ACC112 (cell line): ENCODE measurements at regions not wholly inside any gene's neighbourhood (a gene's known extent, or its start where the extent isn't known, plus 50 kb on each side); places are given as distances from the start of the nearest gene placed in this dataset.

Experiments used
- H2AFZ ChIP-seq: fragments of 200-600 bp; sonication (generic); one replicate; pipeline ENCODE4 v1.6.0; 2017; ENCODE audit warnings: antibody characterized with exemption, low read length; ENCODE audit not compliant: unreplicated experiment
- H3K27ac ChIP-seq: fragments of 200-600 bp; sonication (generic); 2 replicates; pipeline ENCODE4 v1.5.1; 2014; ENCODE audit warnings: low read depth, mild to moderate bottlenecking, antibody characterized with exemption, low read length, moderate library complexity
- H3K27me3 ChIP-seq: fragments of 200-600 bp; sonication (generic); 2 replicates; pipeline ENCODE4 v1.6.1; 2014; ENCODE audit warnings: mild to moderate bottlenecking, antibody characterized with exemption, low read length, moderate library complexity, mixed read lengths; ENCODE audit not compliant: insufficient read depth
- H3K36me3 ChIP-seq: fragments of 200-600 bp; sonication (generic); 2 replicates; pipeline ENCODE4 v1.6.1; 2016; ENCODE audit warnings: mild to moderate bottlenecking, antibody characterized with exemption, low read length, moderate library complexity, mixed read lengths; ENCODE audit not compliant: insufficient read depth
- H3K4me1 ChIP-seq: fragments of 200-600 bp; sonication (generic); one replicate; pipeline ENCODE4 v1.6.1; 2016; ENCODE audit warnings: low read length, mixed read lengths; ENCODE audit not compliant: insufficient read depth, unreplicated experiment, control insufficient read depth
- H3K4me3 ChIP-seq: fragments of 200-600 bp; sonication (generic); 2 replicates; pipeline ENCODE4 v1.5.1; 2014; ENCODE audit warnings: mild to moderate bottlenecking, low read depth, low read length
- H3K79me2 ChIP-seq: fragments of 200-600 bp; sonication (generic); one replicate; pipeline ENCODE4 v1.6.0; 2016; ENCODE audit warnings: low read length; ENCODE audit not compliant: control insufficient read depth, unreplicated experiment, insufficient read depth

- H3K4me1 ChIP-seq = no peaks in the 10 kb centered on the region
- H3K27me3 ChIP-seq = no peaks in the 10 kb centered on the region
- H3K4me3 ChIP-seq = no peak overlapping the region
- no peaks in the 10 kb centered on the region for H3K36me3 ChIP-seq
- no peak overlapping the region for H2AFZ ChIP-seq
- H3K79me2 ChIP-seq = no peaks in the 10 kb centered on the region
- H3K27ac ChIP-seq = no peak overlapping the region
These were observed 131.6 kb upstream of the LRRC7 start for GRCh38 chr1:69436151-69436550.

- H3K27me3 ChIP-seq = no peaks in the 10 kb centered on the region
- H2AFZ ChIP-seq = no peak overlapping the region
- H3K4me3 ChIP-seq = no peak overlapping the region
- H3K36me3 ChIP-seq = no peaks in the 10 kb centered on the region
- H3K4me1 ChIP-seq = no peaks in the 10 kb centered on the region
- no peak overlapping the region for H3K27ac ChIP-seq
- no peaks in the 10 kb centered on the region for H3K79me2 ChIP-seq
These were observed 129.5 kb upstream of the LRRC7 start for GRCh38 chr1:69438056-69438795.

DNA sequence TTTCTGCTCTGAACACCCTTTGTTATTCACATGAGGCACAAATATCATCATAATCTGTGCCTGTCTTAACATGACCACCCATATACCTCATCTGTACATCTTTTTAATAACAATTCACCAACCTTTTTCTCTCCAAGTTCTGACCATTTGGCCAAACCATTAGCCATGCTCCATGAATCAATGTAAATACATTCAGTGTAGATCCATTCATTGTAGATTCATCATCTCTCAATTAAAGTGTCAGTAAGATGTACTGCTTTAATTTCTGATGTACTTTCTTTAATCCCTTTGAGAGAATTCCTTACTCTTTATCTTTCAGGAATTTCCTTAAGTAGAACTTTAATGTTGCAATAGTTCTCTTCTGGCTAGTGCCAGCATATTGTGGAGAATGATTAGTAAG is 126.2 kb upstream of the LRRC7 start:
- Histone ChIP-seq H3K4me3 (no peak overlapping the region), H3K27me3 (no peaks in the 10 kb centered on the region), H3K79me2 (no peaks in the 10 kb centered on the region), H3K36me3 (no peaks in the 10 kb centered on the region), H3K4me1 (no peaks in the 10 kb centered on the region), H3K27ac (no peak overlapping the region), H2AFZ (no peak overlapping the region)

DNA sequence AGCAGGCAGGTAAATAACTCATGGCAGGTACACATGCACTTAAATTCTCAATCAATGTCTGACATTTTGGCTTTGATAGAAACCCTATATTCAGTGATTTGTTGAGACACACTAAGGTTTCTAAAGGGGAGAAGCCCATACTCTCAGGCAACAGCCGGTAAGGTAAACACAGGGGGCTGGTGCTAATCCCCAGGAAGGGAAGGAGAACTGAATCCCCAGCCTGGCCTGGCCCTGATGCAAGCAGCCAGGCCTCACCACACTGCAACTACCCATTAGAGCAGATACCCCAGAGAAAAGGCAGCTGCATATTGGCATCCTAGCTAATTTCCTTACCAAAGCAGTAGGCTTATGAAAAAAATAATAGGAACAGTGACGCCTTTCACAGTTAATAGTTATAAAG is 116.5 kb upstream of the LRRC7 start:
- Histone ChIP-seq H3K27me3 (no peaks in the 10 kb centered on the region), H3K79me2 (no peaks in the 10 kb centered on the region), H3K4me1 (no peaks in the 10 kb centered on the region), H3K36me3 (no peaks in the 10 kb centered on the region), H3K4me3 (no peak overlapping the region), H2AFZ (no peak overlapping the region), H3K27ac (no peak overlapping the region)

DNA sequence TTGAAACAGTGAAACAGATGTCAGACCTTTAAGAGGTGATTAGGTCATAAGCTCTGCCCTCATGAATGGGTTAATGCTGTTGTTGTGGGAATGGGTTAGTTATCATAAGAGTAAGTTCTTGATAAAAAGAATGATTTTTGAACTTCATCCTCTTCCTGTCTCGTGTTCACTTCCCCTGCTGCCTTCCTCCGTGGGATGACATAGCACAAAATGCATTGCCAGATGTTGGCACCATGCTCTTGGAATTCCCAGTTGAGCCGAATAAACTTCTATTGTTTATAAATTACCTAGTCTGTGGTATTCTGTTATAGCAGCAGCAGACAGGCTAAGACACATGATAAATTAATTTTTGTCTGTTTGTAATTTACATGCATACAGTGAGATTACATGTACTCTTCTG is 112.0 kb upstream of the LRRC7 start:
- Histone ChIP-seq H3K36me3 (no peaks in the 10 kb centered on the region), H3K4me1 (no peaks in the 10 kb centered on the region), H3K27ac (no peak overlapping the region), H2AFZ (no peak overlapping the region), H3K79me2 (no peaks in the 10 kb centered on the region), H3K27me3 (no peaks in the 10 kb centered on the region), H3K4me3 (no peak overlapping the region)

DNA sequence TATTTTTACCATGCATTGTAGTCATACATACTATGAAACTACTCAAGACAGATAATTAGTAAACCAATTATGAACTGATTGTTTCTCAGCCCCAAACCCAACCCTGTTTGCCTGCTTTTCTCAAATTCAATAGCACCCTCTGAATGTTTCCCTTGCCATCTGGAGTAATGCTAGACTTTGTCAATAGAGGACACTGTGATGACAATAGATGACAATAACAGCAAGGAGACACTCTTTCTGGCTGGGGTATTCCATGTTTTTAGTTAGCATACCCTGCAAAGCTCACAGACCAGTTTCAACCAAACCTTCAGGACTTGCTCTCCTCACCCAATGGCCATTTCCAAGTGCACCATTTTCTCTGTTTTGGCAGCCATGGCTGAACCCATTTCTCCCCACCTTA is 108.5 kb upstream of the LRRC7 start:
- Histone ChIP-seq H3K4me3 (no peak overlapping the region), H3K36me3 (no peaks in the 10 kb centered on the region), H3K27ac (no peak overlapping the region), H3K4me1 (no peaks in the 10 kb centered on the region), H2AFZ (no peak overlapping the region), H3K27me3 (no peaks in the 10 kb centered on the region), H3K79me2 (no peaks in the 10 kb centered on the region)

DNA sequence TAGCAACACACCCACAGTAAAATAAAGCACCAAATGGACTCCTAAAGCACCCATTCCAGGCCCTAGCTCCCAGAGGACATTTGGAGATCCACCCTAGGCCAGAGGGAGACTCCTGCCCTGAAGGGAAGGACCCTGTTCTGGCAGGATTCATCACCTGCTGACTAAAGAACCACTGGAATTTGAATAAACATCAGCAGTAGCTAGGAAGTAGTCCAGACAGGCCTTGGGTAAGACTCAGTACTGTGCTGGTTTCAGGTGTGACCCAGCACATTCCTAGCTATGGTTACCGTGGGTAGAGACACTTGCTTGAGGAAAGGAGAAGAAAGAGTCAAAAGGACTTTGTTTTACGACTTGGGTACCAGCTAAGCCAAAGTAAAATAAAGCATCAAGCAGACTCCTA is 92.7 kb upstream of the LRRC7 start:
- Histone ChIP-seq H3K4me1 (no peaks in the 10 kb centered on the region), H2AFZ (no peak overlapping the region), H3K4me3 (no peak overlapping the region), H3K79me2 (no peaks in the 10 kb centered on the region), H3K36me3 (no peaks in the 10 kb centered on the region), H3K27ac (no peak overlapping the region), H3K27me3 (no peaks in the 10 kb centered on the region)

DNA sequence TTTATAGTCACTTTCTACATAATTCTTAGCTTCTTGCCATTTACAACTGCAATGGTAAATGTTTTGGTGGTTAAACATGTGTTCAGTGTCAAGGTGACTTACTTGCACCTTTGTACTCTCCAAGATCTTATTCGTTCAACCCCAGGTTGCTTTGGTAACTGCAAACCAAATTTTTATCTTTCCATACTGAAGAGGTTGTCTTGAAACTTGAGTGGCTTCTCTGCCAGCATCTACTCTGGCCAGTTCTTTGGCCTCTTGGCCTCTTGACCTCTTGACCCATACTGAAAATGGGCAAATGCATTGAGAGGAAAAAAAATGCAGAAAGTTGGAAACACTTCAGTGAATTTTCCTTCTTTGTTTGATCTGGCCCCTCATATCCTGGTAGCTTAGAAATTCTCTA is 88.0 kb upstream of the LRRC7 start:
- no peaks in the 10 kb centered on the region for H3K79me2 ChIP-seq
- H3K36me3 ChIP-seq = no peaks in the 10 kb centered on the region
- H3K27me3 ChIP-seq = no peaks in the 10 kb centered on the region
- H3K4me3 ChIP-seq = no peak overlapping the region
- no peak overlapping the region for H2AFZ ChIP-seq
- H3K4me1 ChIP-seq = no peaks in the 10 kb centered on the region
- H3K27ac ChIP-seq = no peak overlapping the region

GRCh38 chr1:69483246-69483645 is 84.5 kb upstream of the LRRC7 start:
- no peak overlapping the region for H3K27ac ChIP-seq
- no peak overlapping the region for H3K4me3 ChIP-seq
- no peak overlapping the region for H2AFZ ChIP-seq
- no peaks in the 10 kb centered on the region for H3K36me3 ChIP-seq
- H3K27me3 ChIP-seq = no peaks in the 10 kb centered on the region
- no peaks in the 10 kb centered on the region for H3K4me1 ChIP-seq
- no peaks in the 10 kb centered on the region for H3K79me2 ChIP-seq

DNA sequence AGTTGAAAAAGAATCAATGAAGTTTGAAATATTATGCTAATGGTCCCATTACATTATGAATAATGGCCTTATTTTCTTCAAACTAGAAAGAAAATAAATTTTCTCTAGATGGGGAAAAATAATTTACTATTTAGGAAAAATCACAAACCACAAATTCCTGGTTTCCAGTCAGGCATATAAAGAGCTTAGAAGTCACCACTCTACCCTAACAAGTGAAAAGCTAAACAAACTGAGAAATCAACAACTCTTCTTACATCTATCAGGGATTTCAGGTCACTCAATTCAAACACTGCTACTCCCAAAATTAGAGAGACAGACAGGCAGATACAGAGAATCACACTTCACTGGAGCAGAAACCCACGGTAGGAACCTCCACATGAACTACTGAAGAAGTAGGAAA is 82.1 kb upstream of the LRRC7 start:
- Histone ChIP-seq H3K36me3 (no peaks in the 10 kb centered on the region), H2AFZ (no peak overlapping the region), H3K4me1 (no peaks in the 10 kb centered on the region), H3K27me3 (no peaks in the 10 kb centered on the region), H3K27ac (no peak overlapping the region), H3K4me3 (no peak overlapping the region), H3K79me2 (no peaks in the 10 kb centered on the region)

GRCh38 chr1:69491416-69491815 is 76.3 kb upstream of the LRRC7 start:
- no peaks in the 10 kb centered on the region for H3K79me2 ChIP-seq
- H3K4me1 ChIP-seq = no peaks in the 10 kb centered on the region
- no peaks in the 10 kb centered on the region for H3K36me3 ChIP-seq
- no peak overlapping the region for H3K4me3 ChIP-seq
- no peak overlapping the region for H2AFZ ChIP-seq
- H3K27ac ChIP-seq = no peak overlapping the region
- no peaks in the 10 kb centered on the region for H3K27me3 ChIP-seq
